ENCODE measurements at regions not wholly inside any gene's neighbourhood (a gene's known extent, or its start where the extent isn't known, plus 50 kb on each side); places are given as distances from the start of the nearest gene placed in this dataset.

DNA sequence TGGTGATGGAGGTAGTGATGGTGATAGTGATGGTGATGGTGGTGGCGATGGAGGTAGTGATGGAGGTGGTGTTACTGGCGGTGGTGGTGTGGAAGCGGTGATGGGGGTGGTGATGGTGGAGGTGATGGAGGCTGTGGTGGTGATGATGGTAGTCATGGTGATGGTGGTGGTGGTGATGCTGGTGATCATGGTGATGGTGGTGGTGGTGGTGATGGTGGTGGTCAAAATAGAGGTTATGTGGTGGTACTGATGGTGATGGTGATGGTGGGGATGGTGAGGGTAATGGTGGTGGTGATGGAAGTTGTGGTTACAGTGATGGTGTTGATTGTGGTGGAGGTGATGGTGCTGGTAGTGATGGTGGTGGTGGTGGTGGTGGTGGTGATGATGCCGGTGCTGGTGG, 199.2 kb downstream of the IGLL1 start:
- ChIA-PET RAD21 (ENCODE audit: low non-redundant PET in 1 of 2, low total read pairs in 2 of 2, uncharacterized antibody in 2 of 2, unreplicated experiment in 2 of 2) (interaction anchor here in 1 of 2 experiments (0.9 kb wide), 1 partner anchor 74 kb away, joined by 3 read pairs; no protein-coding TSS in a partner anchor), CTCF (no interaction called here), POLR2A (no interaction called here)
- H3K79me2 ChIP-seq (ENCODE audit: insufficient read depth, low read length), result no peaks in the 10 kb centered on the region
- BruUV-seq (replicated peaks), result no TSS peak
- H3K9ac ChIP-seq (ENCODE audit: low read length), result no peak overlapping the region
- no peaks in the 10 kb centered on the region for H3K27me3 ChIP-seq (ENCODE audit: insufficient read depth, low read length)
- TF ChIP-seq CEBPB (IDR thresholded peaks at IDR 0.05; ENCODE audit: low read depth) (no peak), JUND (IDR thresholded peaks at IDR 0.05) (no peak), EGR1 (IDR thresholded peaks at IDR 0.05; ENCODE audit: low read depth) (no peak), ELF1 (IDR thresholded peaks at IDR 0.05; ENCODE audit: borderline replicate concordance, low read depth) (no peak), ZFX (IDR thresholded peaks at IDR 0.05) (no peak), SP1 (IDR thresholded peaks at IDR 0.05; ENCODE audit: low read depth) (no peak), EZH2phosphoT487 (IDR thresholded peaks at IDR 0.05; ENCODE audit: borderline replicate concordance) (no peak)
- TF ChIP-seq, protein P1, sequence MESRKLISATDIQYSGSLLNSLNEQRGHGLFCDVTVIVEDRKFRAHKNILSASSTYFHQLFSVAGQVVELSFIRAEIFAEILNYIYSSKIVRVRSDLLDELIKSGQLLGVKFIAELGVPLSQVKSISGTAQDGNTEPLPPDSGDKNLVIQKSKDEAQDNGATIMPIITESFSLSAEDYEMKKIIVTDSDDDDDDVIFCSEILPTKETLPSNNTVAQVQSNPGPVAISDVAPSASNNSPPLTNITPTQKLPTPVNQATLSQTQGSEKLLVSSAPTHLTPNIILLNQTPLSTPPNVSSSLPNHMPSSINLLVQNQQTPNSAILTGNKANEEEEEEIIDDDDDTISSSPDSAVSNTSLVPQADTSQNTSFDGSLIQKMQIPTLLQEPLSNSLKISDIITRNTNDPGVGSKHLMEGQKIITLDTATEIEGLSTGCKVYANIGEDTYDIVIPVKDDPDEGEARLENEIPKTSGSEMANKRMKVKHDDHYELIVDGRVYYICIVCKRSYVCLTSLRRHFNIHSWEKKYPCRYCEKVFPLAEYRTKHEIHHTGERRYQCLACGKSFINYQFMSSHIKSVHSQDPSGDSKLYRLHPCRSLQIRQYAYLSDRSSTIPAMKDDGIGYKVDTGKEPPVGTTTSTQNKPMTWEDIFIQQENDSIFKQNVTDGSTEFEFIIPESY (IDR thresholded peaks at IDR 0.05; ENCODE audit: extremely low read depth, insufficient replicate concordance, low read length), result no peak
- no peaks in the 10 kb centered on the region for H3K9me2 ChIP-seq (ENCODE audit: insufficient read depth)
- no peaks in the 10 kb centered on the region for H3K4me1 ChIP-seq (ENCODE audit: control insufficient read depth in 1 of 2, insufficient read depth in 2 of 2, low read length in 2 of 2)
- no peak overlapping the region for H3K4me3 ChIP-seq (replicated peaks in 1 of 2; ENCODE audit: low read depth in 1 of 2, low read length in 2 of 2)
- ATAC-seq (no peak), DNase-seq (ENCODE audit: low read depth, low spot score) (no peak)
- H3K9me3 ChIP-seq (ENCODE audit: control insufficient read depth in 1 of 2, insufficient read depth in 1 of 2, low read depth in 1 of 2, low read length in 2 of 2), result no peaks in the 10 kb centered on the region
- H2AFZ ChIP-seq (ENCODE audit: low read depth, low read length, poor library complexity, severe bottlenecking), result no peak overlapping the region
- no peak overlapping the region for H3K27ac ChIP-seq (ENCODE audit: low read depth, low read length)
- H3K36me3 ChIP-seq (ENCODE audit: control insufficient read depth in 1 of 2, insufficient read depth in 2 of 2, low read length in 2 of 2), result no peaks in the 10 kb centered on the region
- intact Hi-C loops (cut with micrococcal nuclease), result no loop called here
- no peaks in the 10 kb centered on the region for H4K20me1 ChIP-seq (ENCODE audit: insufficient read depth)
- no peak overlapping the region for H3K4me2 ChIP-seq (ENCODE audit: low read length)

DNA sequence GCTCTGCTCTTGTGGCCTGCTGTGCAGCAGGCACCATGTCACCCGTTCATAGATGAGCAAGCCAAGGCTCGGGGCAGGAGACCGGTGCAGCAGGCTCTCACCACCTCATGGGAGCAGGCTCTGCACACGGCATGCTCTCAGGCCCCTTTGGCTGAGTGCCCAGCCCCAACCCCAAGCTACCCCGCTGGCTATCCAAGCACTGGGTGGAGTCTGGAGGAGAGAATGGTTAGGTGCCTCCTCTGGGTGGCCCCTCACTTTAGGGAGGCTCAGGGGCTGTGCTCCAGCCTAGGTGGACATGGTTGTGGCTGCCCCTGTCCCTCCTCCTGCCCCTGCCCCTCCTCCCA, 199.9 kb downstream of the IGLL1 start:
- Histone ChIP-seq H3K4me1 (ENCODE audit: control insufficient read depth in 1 of 2, insufficient read depth in 2 of 2, low read length in 2 of 2) (no peaks in the 10 kb centered on the region), H3K9me2 (ENCODE audit: insufficient read depth) (no peaks in the 10 kb centered on the region), H3K4me2 (ENCODE audit: low read length) (no peak overlapping the region), H2AFZ (ENCODE audit: low read depth, low read length, poor library complexity, severe bottlenecking) (no peak overlapping the region), H3K9me3 (ENCODE audit: control insufficient read depth in 1 of 2, insufficient read depth in 1 of 2, low read depth in 1 of 2, low read length in 2 of 2) (no peaks in the 10 kb centered on the region), H3K9ac (ENCODE audit: low read length) (no peak overlapping the region), H3K27me3 (ENCODE audit: insufficient read depth, low read length) (no peaks in the 10 kb centered on the region), H3K4me3 (replicated peaks in 1 of 2; ENCODE audit: low read depth in 1 of 2, low read length in 2 of 2) (no peak overlapping the region), H3K79me2 (ENCODE audit: insufficient read depth, low read length) (no peaks in the 10 kb centered on the region), H4K20me1 (ENCODE audit: insufficient read depth) (no peaks in the 10 kb centered on the region), H3K36me3 (ENCODE audit: control insufficient read depth in 1 of 2, insufficient read depth in 2 of 2, low read length in 2 of 2) (no peaks in the 10 kb centered on the region), H3K27ac (ENCODE audit: low read depth, low read length) (no peak overlapping the region)
- no TSS peak for BruUV-seq (replicated peaks)
- ATAC-seq (no peak), DNase-seq (ENCODE audit: low read depth, low spot score) (no peak)
- ChIA-PET CTCF (no interaction called here), RAD21 (ENCODE audit: low non-redundant PET in 1 of 2, low total read pairs in 2 of 2, uncharacterized antibody in 2 of 2, unreplicated experiment in 2 of 2) (no interaction called here), POLR2A (no interaction called here)
- no peak for TF ChIP-seq TCF7L2 (IDR thresholded peaks at IDR 0.05; ENCODE audit: borderline replicate concordance, extremely low read depth, insufficient read depth, insufficient read length)
- no peak for TF ChIP-seq JUND (IDR thresholded peaks at IDR 0.05)
- TF ChIP-seq EZH2 (IDR thresholded peaks at IDR 0.05), result no peak
- no peak for TF ChIP-seq EZH2phosphoT487 (IDR thresholded peaks at IDR 0.05; ENCODE audit: borderline replicate concordance)
- TF ChIP-seq, protein P1 (IDR thresholded peaks at IDR 0.05; ENCODE audit: extremely low read depth, insufficient replicate concordance, low read length), result no peak
- no peak for TF ChIP-seq POLR2AphosphoS5 (IDR thresholded peaks at IDR 0.05; ENCODE audit: low read depth, low read length)
- intact Hi-C loops (cut with micrococcal nuclease), result no loop called here
